H1 (cell line): ENCODE measurements at regions not wholly inside any gene's neighbourhood (a gene's known extent, or its start where the extent isn't known, plus 50 kb on each side); places are given as distances from the start of the nearest gene placed in this dataset.

ENCODE experiments used
- CTCF ChIA-PET: fragments of 300-600 bp; sonication (Branson Sonifier 250); formaldehyde crosslinking; loops from one replicate; lab custom pipeline; 2021; ENCODE audit not compliant: partially characterized antibody; lab: Charles Lee
- POLR2A ChIA-PET: fragments of 300-600 bp; sonication (Branson Sonifier 250); formaldehyde crosslinking; loops from one replicate; lab custom pipeline; 2021; ENCODE audit warnings: inconsistent platforms; ENCODE audit not compliant: partially characterized antibody; lab: Charles Lee
- DNase-seq, 2 experiments: peaks; one replicate each; pipeline versions ENCODE4 v3.0.0 to v3.0.0-alpha.2; 2010 to 2022; ENCODE audit warnings: low spot score in 2 of 2, low read depth in 1 of 2, mixed read lengths in 1 of 2
- FAIRE-seq: peaks from 2 replicates; lab custom pipeline; 2011; peaks lifted over from hg19 to GRCh38; lab: Jason Lieb, UNC
- H2AFZ ChIP-seq: 2 replicates; pipeline ENCODE4 v1.8.1; 2012; ENCODE audit warnings: low read length, inconsistent platforms
- H2AK5ac ChIP-seq: 2 replicates; pipeline ENCODE4 v1.6.1; 2013; ENCODE audit warnings: low read depth, low read length
- H2BK120ac ChIP-seq: replicated peaks from 2 replicates; pipeline ENCODE3; 2013; ENCODE audit warnings: low read depth, low read length, inconsistent platforms
- H2BK12ac ChIP-seq: 2 replicates; pipeline ENCODE4 v1.6.1; 2013; ENCODE audit warnings: low read depth, low read length
- H2BK15ac ChIP-seq: 2 replicates; pipeline ENCODE4 v1.6.1; 2013; ENCODE audit warnings: low read length
- H2BK20ac ChIP-seq: 2 replicates; pipeline ENCODE4 v1.6.1; 2013; ENCODE audit warnings: low read length
- H2BK5ac ChIP-seq: 2 replicates; pipeline ENCODE4 v1.6.1; 2013; ENCODE audit warnings: low read depth, low read length
- H3K14ac ChIP-seq: 2 replicates; pipeline ENCODE4 v1.6.1; 2013; ENCODE audit warnings: inconsistent platforms; ENCODE audit not compliant: insufficient read length
- H3K18ac ChIP-seq: 2 replicates; pipeline ENCODE4 v1.6.1; 2013; ENCODE audit warnings: low read length; ENCODE audit errors: extremely low read depth
- H3K23ac ChIP-seq: 2 replicates; pipeline ENCODE4 v1.6.1; 2013; ENCODE audit warnings: inconsistent platforms; ENCODE audit not compliant: insufficient read length
- H3K23me2 ChIP-seq: 2 replicates; pipeline ENCODE4 v1.6.1; 2013; ENCODE audit warnings: low read depth, low read length
- H3K27ac ChIP-seq: 2 replicates; pipeline ENCODE4 v1.6.1; 2011; ENCODE audit warnings: low read depth, low read length, inconsistent platforms
- H3K27me3 ChIP-seq, 4 experiments: replicated peaks in 1 of 4; 1 replicate in 1 of 4; 2 replicates in 3 of 4; pipeline versions ENCODE4 v1.6.1 to v1.8.1; 2011 to 2013; ENCODE audit warnings: low read length in 3 of 4, mild to moderate bottlenecking in 3 of 4, inconsistent platforms in 2 of 4, mixed read lengths in 2 of 4, moderate library complexity in 1 of 4; ENCODE audit not compliant: control insufficient read depth in 3 of 4, insufficient read depth in 3 of 4; ENCODE audit errors: extremely low read depth in 1 of 4
- H3K36me3 ChIP-seq, 4 experiments: 2 replicates each; pipeline versions ENCODE4 v1.6.1 to v1.8.1; 2011 to 2013; ENCODE audit warnings: mild to moderate bottlenecking in 4 of 4, low read length in 3 of 4, moderate library complexity in 2 of 4, control low read depth in 1 of 4, inconsistent platforms in 1 of 4; ENCODE audit not compliant: insufficient read depth in 4 of 4, control insufficient read depth in 2 of 4
- H3K4ac ChIP-seq: replicated peaks from 2 replicates; pipeline ENCODE3; 2013; ENCODE audit warnings: low read length, low read depth, mixed read lengths, inconsistent platforms; ENCODE audit not compliant: insufficient read length
- H3K4me1 ChIP-seq, 4 experiments: replicated peaks in 1 of 4; 1 replicate in 1 of 4; 2 replicates in 3 of 4; pipeline versions ENCODE4 v1.6.1 to v1.8.1; 2011 to 2013; ENCODE audit warnings: low read length in 3 of 4, inconsistent platforms in 2 of 4, mixed read lengths in 1 of 4; ENCODE audit not compliant: insufficient read depth in 4 of 4, control insufficient read depth in 3 of 4
- H3K4me2 ChIP-seq, 2 experiments: 2 replicates each; pipeline versions ENCODE4 v1.6.1 to v1.8.1; 2011 to 2013; ENCODE audit warnings: low read depth in 2 of 2, low read length in 2 of 2, control low read depth in 1 of 2, inconsistent platforms in 1 of 2, mild to moderate bottlenecking in 1 of 2; ENCODE audit not compliant: insufficient read depth in 1 of 2
- H3K4me3 ChIP-seq, 4 experiments: fragments of 200-600, 300-600 bp in 1 of 4; sonication (generic), shearing (Covaris generic), sonication (Bioruptor Twin) in 1 of 4; 2 replicates each; pipeline versions ENCODE4 v1.5.1 to v1.8.1; 2011 to 2016; ENCODE audit warnings: low read length in 4 of 4, low read depth in 3 of 4, control low read depth in 2 of 4, inconsistent platforms in 2 of 4, mild to moderate bottlenecking in 2 of 4, mixed read lengths in 1 of 4, moderate library complexity in 1 of 4; ENCODE audit not compliant: insufficient read depth in 2 of 4; ENCODE audit errors: extremely low read depth in 1 of 4
- H3K56ac ChIP-seq: replicated peaks from 2 replicates; pipeline ENCODE3; 2013; ENCODE audit warnings: low read depth, mild to moderate bottlenecking, mixed read lengths, low read length, inconsistent platforms; ENCODE audit not compliant: insufficient read length
- H3K79me1 ChIP-seq: 2 replicates; pipeline ENCODE4 v1.6.1; 2013; ENCODE audit warnings: low read depth, low read length, control low read depth
- H3K79me2 ChIP-seq, 2 experiments: 2 replicates each; pipeline versions ENCODE4 v1.6.1 to v1.8.1; 2012 to 2013; ENCODE audit warnings: low read length in 2 of 2, mild to moderate bottlenecking in 2 of 2, inconsistent platforms in 1 of 2; ENCODE audit not compliant: insufficient read depth in 2 of 2, control insufficient read depth in 1 of 2
- H3K9ac ChIP-seq, 4 experiments: replicated peaks in 1 of 4; 1 replicate in 1 of 4; 2 replicates in 3 of 4; pipeline versions ENCODE4 v1.6.1 to v1.8.1; 2011 to 2013; ENCODE audit warnings: low read depth in 3 of 4, low read length in 3 of 4, control low read depth in 2 of 4, mild to moderate bottlenecking in 2 of 4, moderate library complexity in 2 of 4, inconsistent platforms in 1 of 4; ENCODE audit errors: extremely low read depth in 1 of 4
- H3K9me3 ChIP-seq, 2 experiments: 2 replicates each; pipeline versions ENCODE4 v1.6.1 to v1.8.1; 2012 to 2013; ENCODE audit warnings: mild to moderate bottlenecking in 2 of 2, moderate library complexity in 2 of 2, control low read depth in 1 of 2, inconsistent platforms in 1 of 2, low read depth in 1 of 2, low read length in 1 of 2, mixed read lengths in 1 of 2; ENCODE audit not compliant: insufficient read depth in 2 of 2
- H4K20me1 ChIP-seq, 2 experiments: replicated peaks in 1 of 2; 2 replicates each; pipeline versions ENCODE3 to v1.8.1; 2011 to 2013; ENCODE audit warnings: inconsistent platforms in 2 of 2, low read length in 2 of 2, mild to moderate bottlenecking in 1 of 2; ENCODE audit not compliant: insufficient read depth in 2 of 2, control insufficient read depth in 1 of 2
- H4K5ac ChIP-seq: 2 replicates; pipeline ENCODE4 v1.6.1; 2013; ENCODE audit warnings: low read length, low read depth, mixed read lengths, inconsistent platforms; ENCODE audit not compliant: insufficient read length
- H4K8ac ChIP-seq: 2 replicates; pipeline ENCODE4 v1.8.0; 2013; ENCODE audit warnings: mild to moderate bottlenecking, moderate library complexity, low read length, inconsistent platforms; ENCODE audit not compliant: insufficient read depth; ENCODE audit errors: extremely low read depth
- H4K91ac ChIP-seq: replicated peaks from 2 replicates; pipeline ENCODE3; 2013; ENCODE audit warnings: low read length, mixed read lengths, inconsistent platforms; ENCODE audit not compliant: insufficient read length
- EZH2 ChIP-seq: fragments of 200-600 bp; sonication (generic); IDR thresholded peaks from 2 replicates; pipeline ENCODE4 v1.7.1; 2012; ENCODE audit warnings: low read depth, mild to moderate bottlenecking, moderate library complexity, low read length, inconsistent platforms; ENCODE audit not compliant: severe bottlenecking
- GTF2F1 ChIP-seq: IDR thresholded peaks from 2 replicates; pipeline ENCODE4 v1.6.1; 2012; ENCODE audit warnings: low read depth, low read length, improper control_type of control experiment, borderline replicate concordance
- POU5F1 ChIP-seq: IDR thresholded peaks from 2 replicates; pipeline ENCODE4 v1.6.1; 2011; ENCODE audit warnings: low read depth, mild to moderate bottlenecking, low read length, moderate library complexity
- SAP30 ChIP-seq: fragments of 300-600 bp; sonication (generic); IDR thresholded peaks from 2 replicates; pipeline ENCODE4 v1.7.1; 2012; ENCODE audit warnings: low read length, moderate library complexity, mild to moderate bottlenecking, inconsistent platforms; ENCODE audit not compliant: insufficient read depth, insufficient replicate concordance
- SIX5 ChIP-seq: IDR thresholded peaks from 2 replicates; pipeline ENCODE4 v1.6.1; 2011; ENCODE audit warnings: mild to moderate bottlenecking, low read depth, low read length
- TAF1 ChIP-seq: IDR thresholded peaks from 2 replicates; pipeline ENCODE4 v1.6.1; 2011; ENCODE audit warnings: mild to moderate bottlenecking, low read depth, low read length
- TEAD4 ChIP-seq: IDR thresholded peaks from 2 replicates; pipeline ENCODE4 v1.6.1; 2012; ENCODE audit warnings: low read depth, low read length, inconsistent platforms, mixed read lengths
- WGBS, 2 experiments: shearing (Covaris generic) in 1 of 2; methylation state at CpG; one replicate each; pipeline versions ENCODE4 v1.1.6 to v1.1.7; 2013 to 2015; ENCODE audit warnings: low lambda C conversion rate in 2 of 2, mixed read lengths in 2 of 2, inconsistent platforms in 1 of 2, low coverage in 1 of 2, missing lambda C conversion rate in 1 of 2; ENCODE audit not compliant: insufficient replicate concordance in 2 of 2, insufficient coverage in 1 of 2, insufficient read length in 1 of 2; ENCODE audit errors: extremely low coverage in 1 of 2, missing lambda C conversion rate in 1 of 2; 5-methylcytosine and 5-hydroxymethylcytosine counted together

DNA sequence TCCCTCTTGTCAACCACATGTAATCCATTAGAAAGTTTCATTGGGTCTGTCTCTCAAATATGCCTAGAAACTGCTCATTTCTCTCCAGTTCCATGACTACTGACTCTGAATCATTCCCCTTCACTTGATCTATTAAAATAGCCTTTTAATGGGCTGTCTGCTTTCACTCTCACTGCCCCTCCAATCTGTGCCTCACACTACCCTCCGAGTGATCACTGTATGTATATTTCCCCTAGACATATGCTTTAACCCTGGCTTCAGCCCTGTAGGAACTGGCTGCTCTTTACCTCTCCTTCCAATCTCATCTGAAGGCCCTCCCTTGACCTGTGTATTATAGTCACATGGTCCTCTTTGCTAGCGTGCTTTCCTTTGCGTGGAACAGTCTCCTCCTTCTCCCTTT lies 282.8 kb upstream of the ADAMTS9 start:
- no peaks in the 10 kb centered on the region for H3K9me3 ChIP-seq
- H2BK15ac ChIP-seq = no peak overlapping the region
- no peak overlapping the region for H3K4me3 ChIP-seq
- H3K27ac ChIP-seq = no peak overlapping the region
- H3K23me2 ChIP-seq = no peaks in the 10 kb centered on the region
- no peak overlapping the region for H4K8ac ChIP-seq
- H2BK5ac ChIP-seq = no peak overlapping the region
- no peak overlapping the region for H3K4me2 ChIP-seq
- H2BK120ac ChIP-seq = no peak overlapping the region
- no peak overlapping the region for H3K14ac ChIP-seq
- no peaks in the 10 kb centered on the region for H3K79me2 ChIP-seq
- no peaks in the 10 kb centered on the region for H3K27me3 ChIP-seq
- no peak overlapping the region for H2AK5ac ChIP-seq
- POLR2A ChIA-PET = no interaction called here
- H2BK20ac ChIP-seq = no peak overlapping the region
- H3K4ac ChIP-seq = no peak overlapping the region
- no peak overlapping the region for H2AFZ ChIP-seq
- no peak for FAIRE-seq
- TF ChIP-seq SAP30 (no peak), POU5F1 (no peak), EZH2 (no peak), SIX5 (no peak), GTF2F1 (no peak), TEAD4 (no peak), TAF1 (no peak)
- no peaks in the 10 kb centered on the region for H3K4me1 ChIP-seq
- H4K20me1 ChIP-seq = no peaks in the 10 kb centered on the region
- no peak overlapping the region for H4K91ac ChIP-seq
- H3K9ac ChIP-seq = no peak overlapping the region
- no peak overlapping the region for H4K5ac ChIP-seq
- no peak overlapping the region for H3K18ac ChIP-seq
- no peaks in the 10 kb centered on the region for H3K36me3 ChIP-seq
- CTCF ChIA-PET = interaction anchor here (0.6 kb wide), 1 partner anchor 288 kb away, joined by 3 read pairs; no protein-coding TSS in a partner anchor
- no peaks in the 10 kb centered on the region for H3K79me1 ChIP-seq
- H2BK12ac ChIP-seq = no peak overlapping the region
- no peak overlapping the region for H3K23ac ChIP-seq
- DNase-seq = no peak
- H3K56ac ChIP-seq = no peak overlapping the region
- 89% methylated on average over 3 of the region's 3 CpGs; no CpG with 5 or more reads in 1 of the 2 experiments for WGBS, 2 experiments
